ENCODE measurements at regions not wholly inside any gene's neighbourhood (a gene's known extent, or its start where the extent isn't known, plus 50 kb on each side); places are given as distances from the start of the nearest gene placed in this dataset.
A peak's percentile ranks its signal among the peaks of the same experiment; 100 is the strongest.

- no peak for DNase-seq
Measured at GRCh38 chr12:24121911-24122310, 172.4 kb upstream of the SOX5 start.

DNA sequence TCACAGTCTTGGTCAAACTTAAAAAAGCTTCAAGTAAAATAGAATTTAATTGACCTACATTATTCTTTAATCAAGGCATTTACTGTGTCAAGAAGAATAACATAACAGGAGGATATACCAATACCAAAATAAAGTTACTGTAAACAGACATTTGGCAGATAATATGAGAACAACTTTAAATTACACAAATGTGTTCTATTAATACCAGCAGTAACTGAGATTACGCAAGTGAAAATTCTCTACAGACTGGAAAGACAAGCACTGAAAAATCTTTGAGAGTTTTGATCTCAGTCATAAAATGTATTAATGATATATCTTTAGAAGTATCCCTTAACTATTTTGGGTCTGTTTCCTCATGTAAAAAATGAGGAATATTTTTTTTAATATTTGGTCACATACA, 169.2 kb upstream of the SOX5 start:
- DNase-seq: no peak

GRCh38 chr12:24116548-24116947, 167.1 kb upstream of the SOX5 start:
- no peak for DNase-seq

DNA sequence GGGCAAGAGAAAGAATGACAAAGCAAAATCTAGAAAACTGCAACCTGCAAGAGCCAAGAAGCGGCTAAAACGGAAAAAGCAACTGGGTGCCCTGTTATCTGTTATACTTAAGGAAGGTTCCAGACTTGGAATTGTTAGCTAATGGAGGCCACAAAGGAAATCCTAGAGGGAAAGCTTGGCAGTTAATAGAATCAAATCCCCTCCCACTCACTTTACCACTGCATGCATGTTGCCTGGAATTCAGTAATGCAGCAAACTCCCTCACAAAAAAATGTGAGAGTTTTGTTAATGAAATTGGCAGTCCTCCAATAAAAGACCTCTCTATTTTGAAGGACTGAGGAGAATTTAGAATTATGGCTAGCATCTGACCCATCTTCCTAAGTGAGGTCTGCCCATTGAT, 164.2 kb upstream of the SOX5 start:
- DNase-seq: no peak

DNA sequence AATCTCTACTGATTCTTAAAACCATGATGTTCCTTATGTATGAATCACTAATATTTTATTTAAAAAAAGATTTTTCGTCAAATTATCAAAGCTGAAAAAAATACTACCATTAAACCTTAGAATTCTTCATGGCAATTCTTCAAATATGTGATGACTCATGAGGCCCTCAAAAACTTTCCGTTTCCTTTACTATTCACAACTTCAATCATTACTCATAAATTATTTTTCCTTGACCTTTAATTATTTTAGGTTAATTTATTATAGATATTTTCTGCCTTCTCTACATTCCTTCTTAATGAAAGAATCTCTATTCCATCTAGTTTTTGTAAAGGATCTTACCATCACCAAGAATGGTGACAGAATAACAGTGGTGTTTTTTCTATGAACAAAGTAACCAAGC, 162.1 kb upstream of the SOX5 start:
- DNase-seq: no peak

GRCh38 chr12:24111086-24111485, 161.6 kb upstream of the SOX5 start:
- no peak for DNase-seq

DNA sequence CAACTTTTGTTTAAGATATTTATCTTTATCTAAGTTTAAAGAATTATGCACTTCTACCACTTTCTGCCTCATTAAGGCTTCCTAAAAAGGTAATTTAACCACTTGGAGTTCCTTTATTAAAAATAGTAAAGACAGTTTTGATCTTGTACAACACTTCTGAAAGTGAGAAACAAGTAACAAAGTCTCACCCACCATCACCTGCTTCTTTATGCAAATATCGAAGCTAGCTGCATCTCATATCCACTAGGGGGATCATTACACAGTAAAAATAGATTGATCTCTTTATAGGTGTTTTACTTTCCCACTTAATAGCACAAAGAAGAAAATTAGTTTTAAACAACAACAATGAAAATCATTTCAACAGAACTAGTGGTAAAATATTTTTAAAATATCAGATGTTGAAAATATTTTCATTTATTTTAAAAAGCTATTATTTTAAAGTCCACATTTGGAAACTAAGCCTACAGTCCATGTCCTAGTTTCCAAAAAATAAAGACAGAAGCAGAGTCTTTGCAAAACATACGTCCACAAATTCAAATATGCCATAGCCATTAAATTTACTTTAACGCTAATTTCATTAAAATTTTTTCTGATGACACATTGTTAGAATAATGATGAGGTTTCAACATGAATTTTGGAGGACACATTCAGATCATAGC, 160.0 kb upstream of the SOX5 start:
- peak; percentile 2 for DNase-seq

GRCh38 chr12:24102676-24103075, 153.2 kb upstream of the SOX5 start:
- no peak for DNase-seq

DNA sequence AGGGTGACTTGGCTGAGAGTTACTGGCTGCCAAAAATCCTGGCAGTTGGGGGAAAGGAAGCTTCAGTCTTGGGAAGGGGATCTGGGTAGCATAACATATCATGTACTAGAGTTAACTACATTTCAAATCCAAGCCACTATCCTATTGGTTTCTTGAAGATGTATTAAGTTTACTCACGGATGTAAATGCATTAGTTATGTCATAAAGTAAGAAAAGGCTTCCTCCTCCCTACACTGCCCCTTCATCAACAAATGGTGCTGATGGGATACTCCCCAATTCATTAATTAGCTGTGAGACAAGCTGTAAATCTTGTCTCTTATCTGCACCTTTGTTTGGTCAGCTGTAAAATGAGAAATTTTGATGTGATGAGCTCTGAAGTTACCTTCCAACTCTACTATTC, 150.1 kb upstream of the SOX5 start:
- DNase-seq: no peak

- no peak for DNase-seq
Measured at GRCh38 chr12:24095245-24095644, 145.8 kb upstream of the SOX5 start.

DNA sequence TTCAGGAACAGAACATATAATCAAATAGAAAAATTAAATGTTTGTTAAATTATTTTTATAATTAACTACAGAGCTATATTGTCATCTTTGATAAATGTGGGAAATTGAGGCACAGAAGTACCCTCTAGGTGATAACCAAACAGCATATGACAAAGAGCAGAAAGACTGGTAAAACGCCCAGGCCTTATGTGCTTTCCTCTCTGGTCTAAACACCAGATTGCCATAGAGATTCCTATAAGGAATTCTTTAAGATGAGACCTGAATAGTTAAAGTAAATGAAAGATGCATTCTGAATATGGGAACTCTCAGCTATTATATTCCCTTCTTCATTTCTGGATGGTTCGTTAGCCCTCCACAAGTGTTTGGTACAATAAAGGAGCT, 140.0 kb upstream of the SOX5 start:
- no peak for DNase-seq

- DNase-seq: no peak
Measured at GRCh38 chr12:24088751-24089509, 139.5 kb upstream of the SOX5 start.

DNA sequence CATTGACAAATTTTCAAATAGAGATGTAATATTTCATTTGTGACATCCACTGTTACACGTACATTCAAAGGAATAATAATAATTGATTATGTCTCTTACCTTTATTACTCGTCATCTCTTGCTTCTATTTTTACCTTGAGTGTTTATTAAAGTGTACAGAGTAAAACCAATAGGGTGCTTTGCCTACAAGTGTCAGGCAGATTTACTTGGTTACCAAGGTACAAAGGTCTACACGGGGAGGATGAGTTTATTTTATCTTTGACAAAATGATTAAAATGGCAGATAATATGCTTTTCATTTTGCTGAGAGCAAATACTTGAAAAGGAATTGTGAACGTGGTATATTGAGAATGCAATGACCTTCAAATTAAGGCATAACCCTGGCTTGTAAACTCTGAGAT, 137.8 kb upstream of the SOX5 start:
- DNase-seq: no peak

DNA sequence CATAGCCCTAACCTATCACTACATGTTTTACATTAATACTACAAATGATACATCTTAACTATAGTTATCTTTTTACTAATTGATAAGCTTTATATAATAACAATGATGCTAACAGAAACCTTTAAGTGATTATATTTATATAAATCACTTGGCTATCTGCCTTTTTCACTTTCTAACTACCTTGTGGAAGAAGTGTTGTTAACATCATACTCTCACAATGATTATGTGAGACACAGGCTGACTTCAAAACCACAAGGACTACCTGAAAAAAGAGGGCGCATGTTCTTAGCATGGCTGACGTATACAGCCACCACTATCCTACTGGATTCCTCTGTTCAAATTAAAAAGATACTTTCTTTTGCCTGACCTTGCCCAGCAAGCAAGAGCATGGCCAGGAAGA, 135.3 kb upstream of the SOX5 start:
- DNase-seq: no peak

- DNase-seq: no peak
Measured at GRCh38 chr12:24083838-24084237, 134.4 kb upstream of the SOX5 start.

- no peak for DNase-seq
Measured at GRCh38 chr12:24081606-24082005, 132.1 kb upstream of the SOX5 start.

DNA sequence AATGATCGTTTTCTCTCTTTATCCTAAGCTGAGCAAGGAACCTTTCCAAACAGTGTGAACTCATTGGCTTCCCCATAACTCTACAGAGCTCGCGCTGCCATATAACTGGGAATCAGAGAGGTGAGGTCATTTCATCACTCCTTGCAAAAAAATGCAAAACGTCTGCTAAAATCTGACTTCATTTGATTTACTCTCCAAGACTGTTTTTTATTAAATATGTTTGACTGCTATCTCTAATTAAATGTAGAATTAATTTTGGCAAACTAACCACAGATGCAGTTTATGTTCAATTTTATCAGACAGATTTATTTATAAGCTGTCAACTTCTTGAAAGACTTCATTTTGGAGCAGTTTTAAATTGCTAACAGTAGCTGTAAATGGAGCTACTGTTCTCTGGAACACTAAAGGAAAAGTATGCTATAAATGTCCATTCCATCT, 131.6 kb upstream of the SOX5 start:
- DNase-seq: no peak

DNA sequence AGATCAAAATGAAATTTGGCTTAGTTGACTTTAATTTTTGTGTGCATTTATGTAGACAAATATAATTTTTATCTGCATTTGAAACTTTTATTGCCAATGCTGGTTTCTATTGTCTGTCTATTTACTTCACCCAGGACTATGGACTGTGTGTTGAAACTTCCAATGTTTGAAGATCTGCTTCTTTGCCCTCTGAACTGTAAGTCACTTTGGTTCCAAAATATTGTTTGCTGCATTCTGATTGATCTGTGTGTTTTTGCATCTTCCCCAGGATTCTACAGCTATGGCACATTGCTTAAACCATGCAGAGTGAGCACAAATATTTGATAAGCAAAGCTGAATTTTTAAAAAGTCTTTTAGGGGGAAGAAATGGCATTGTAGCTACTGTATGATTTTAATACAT, 131.0 kb upstream of the SOX5 start:
- DNase-seq: no peak

DNA sequence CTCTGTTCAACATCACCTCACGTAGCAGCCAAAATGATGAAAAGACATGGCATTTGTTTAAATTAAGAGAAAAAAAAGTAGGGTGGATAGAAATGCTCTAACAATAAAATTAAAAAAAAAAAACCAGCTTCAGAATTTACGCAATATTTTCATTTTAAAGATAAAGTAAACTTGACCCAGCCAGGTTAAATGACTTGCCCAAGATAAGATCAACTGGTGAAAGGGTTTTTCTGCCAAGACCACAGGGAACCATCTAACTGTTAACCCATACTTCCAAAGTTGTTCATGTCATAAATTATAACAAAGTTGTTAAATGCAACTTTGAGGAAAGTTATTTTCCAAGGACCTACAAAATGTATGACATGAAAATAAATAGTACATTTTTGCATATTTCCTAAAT, 129.6 kb upstream of the SOX5 start:
- no peak for DNase-seq

DNA sequence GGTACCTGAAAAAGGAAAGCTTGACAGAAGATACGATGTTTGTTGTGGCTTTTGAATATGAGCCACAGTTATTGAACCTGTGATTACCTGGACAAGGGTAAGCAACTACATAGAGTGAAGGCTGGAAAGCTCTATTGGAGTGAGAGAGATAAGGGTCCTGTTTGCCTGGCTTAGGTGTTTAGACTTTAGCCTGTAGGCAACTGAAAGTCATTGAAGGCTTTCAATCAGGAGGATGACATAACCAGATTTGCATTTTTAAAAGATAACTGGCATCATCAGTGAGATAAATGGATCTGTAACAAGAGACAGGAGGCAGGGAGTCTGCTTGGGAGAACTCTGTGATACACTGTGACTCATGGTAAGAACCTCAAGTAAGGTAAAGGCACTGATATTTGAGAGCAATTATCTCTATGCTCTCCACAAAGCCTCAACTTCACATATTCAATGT, 128.9 kb upstream of the SOX5 start:
- no peak for DNase-seq

DNA sequence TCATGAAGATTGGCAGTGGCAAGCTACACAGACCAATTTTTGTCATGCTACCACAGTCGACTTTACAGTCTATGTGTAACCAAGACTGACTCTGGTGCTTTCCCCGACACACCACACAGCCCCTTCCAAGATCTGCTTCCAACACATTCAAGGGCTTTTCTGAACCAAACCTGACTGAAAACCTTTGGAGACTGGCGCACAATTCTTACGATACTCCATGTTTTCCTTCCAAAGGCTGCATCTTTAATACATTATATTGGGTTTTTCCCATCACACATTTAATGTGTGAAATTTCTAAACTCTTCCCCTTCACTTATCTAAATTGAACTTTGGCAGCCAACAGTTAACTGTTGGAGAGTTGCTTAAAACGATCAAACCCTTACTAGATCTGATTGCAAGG, 127.7 kb upstream of the SOX5 start:
- DNase-seq: no peak

DNA sequence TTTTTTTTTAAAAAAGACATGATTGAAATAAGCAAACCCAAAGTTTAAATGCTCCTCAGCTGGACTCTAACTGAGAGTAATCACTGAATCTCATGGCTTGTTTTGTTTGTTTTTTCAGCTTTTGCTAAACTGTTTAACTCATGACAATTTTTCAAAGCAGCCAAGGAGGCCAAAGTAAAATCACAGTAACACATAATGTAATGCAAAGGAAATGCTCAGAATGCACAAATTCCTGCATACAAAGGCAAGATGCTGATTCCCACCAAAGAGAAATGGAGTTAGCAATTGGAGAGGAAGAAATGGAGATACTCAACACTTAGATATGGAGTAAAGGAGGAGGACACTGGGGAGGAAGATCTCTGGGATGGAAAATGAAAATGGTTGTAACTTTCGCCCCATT, 126.2 kb upstream of the SOX5 start:
- no peak for DNase-seq

GRCh38 chr12:24073170-24073810, 123.8 kb upstream of the SOX5 start:
- DNase-seq: no peak

DNA sequence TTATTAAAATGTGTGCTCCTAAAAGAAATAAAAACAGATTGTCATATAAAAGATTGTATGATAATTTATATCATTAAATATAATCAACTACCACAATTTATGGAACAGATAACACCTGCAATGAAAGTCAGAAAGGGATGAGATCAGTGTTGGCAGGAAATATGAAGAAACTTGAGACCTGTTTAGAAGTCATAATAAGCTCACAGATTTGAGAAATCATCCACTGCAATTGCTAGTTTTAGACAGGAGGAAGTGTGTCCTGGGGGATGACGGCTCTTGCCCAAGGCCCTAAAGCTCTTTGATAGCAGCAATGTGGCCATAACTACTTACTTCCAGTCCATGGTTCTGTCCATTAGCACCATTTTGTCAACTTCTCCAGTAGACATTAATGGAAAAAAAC, 122.8 kb upstream of the SOX5 start:
- DNase-seq: no peak

All from NCI-H187 treated with DMSO at 0.1 percent for 48 hours (cell line).